ENCODE measurements at regions not wholly inside any gene's neighbourhood (a gene's known extent, or its start where the extent isn't known, plus 50 kb on each side); places are given as distances from the start of the nearest gene placed in this dataset.

DNA sequence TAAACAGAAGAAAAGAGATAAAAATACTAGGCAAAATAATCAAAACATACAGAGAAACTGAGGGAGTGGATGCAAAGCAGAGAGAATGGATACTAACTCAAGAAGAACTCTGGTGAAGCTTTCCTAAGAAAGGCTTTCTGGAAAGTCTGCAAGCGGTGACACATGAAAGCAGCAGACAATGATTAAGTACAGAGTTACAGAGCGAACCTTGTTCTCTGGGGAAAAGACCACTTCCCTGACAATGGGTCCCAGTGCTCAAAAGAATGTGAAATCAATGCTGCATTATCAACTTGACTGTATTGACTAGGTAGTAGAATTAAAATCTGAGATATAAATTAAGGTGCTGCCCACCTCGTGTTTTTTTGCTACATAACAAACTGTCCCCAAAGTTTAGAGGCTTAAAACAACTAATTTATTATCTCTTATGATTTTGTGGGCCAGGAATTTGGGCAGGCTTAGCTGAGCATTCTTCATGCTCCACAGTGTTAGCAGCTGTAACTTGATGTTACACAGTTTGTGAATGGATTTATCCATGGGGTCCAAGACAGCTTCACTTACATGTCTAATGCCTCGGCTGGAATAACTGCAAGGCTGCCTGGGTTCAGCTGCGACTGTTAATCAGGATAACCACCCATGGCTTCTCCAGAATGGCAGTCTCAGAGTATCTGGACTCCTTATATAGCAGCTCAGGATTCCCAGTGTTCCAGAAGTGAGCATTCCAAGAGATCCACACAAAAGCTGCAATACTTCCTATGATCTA, 106.9 kb upstream of the INPP4B start:
- TF ChIP-seq, protein P1, sequence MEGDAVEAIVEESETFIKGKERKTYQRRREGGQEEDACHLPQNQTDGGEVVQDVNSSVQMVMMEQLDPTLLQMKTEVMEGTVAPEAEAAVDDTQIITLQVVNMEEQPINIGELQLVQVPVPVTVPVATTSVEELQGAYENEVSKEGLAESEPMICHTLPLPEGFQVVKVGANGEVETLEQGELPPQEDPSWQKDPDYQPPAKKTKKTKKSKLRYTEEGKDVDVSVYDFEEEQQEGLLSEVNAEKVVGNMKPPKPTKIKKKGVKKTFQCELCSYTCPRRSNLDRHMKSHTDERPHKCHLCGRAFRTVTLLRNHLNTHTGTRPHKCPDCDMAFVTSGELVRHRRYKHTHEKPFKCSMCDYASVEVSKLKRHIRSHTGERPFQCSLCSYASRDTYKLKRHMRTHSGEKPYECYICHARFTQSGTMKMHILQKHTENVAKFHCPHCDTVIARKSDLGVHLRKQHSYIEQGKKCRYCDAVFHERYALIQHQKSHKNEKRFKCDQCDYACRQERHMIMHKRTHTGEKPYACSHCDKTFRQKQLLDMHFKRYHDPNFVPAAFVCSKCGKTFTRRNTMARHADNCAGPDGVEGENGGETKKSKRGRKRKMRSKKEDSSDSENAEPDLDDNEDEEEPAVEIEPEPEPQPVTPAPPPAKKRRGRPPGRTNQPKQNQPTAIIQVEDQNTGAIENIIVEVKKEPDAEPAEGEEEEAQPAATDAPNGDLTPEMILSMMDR (IDR thresholded peaks at IDR 0.05; ENCODE audit: borderline replicate concordance, extremely low read depth, insufficient read depth), result no peak
- DNase-seq (peak in 1 of 5 donors; percentile 15), FAIRE-seq (no peak)
- no peaks in the 10 kb centered on the region for H3K4me1 ChIP-seq (ENCODE audit: control insufficient read depth in 2 of 3, insufficient read depth in 2 of 3, low read depth in 1 of 3, low read length in 3 of 3)
- intact Hi-C loops (cut with DNase I), result no loop called here
- H3K36me3 ChIP-seq (ENCODE audit: control insufficient read depth in 2 of 3, insufficient read depth in 3 of 3, low read length in 3 of 3), result no peaks in the 10 kb centered on the region
- no peak overlapping the region for H3K27ac ChIP-seq (ENCODE audit: low read depth in 2 of 2, low read length in 2 of 2)
- no peaks in the 10 kb centered on the region for H3K27me3 ChIP-seq (ENCODE audit: control insufficient read depth, insufficient read depth, low read length)
- no peak overlapping the region for H3K4me3 ChIP-seq (ENCODE audit: low read length in 3 of 3)
- H3K9me3 ChIP-seq (ENCODE audit: control insufficient read depth in 2 of 3, insufficient read depth in 1 of 3, low read length in 3 of 3), result no peaks in the 10 kb centered on the region
- H3K9ac ChIP-seq (ENCODE audit: low read length in 3 of 3), result no peak overlapping the region

GRCh38 chr4:142954415-142954814, 108.3 kb upstream of the INPP4B start:
- DNase-seq, result no peak
- Histone ChIP-seq H3K36me3 (ENCODE audit: control insufficient read depth in 2 of 3, insufficient read depth in 3 of 3, low read length in 3 of 3) (no peaks in the 10 kb centered on the region), H3K4me1 (ENCODE audit: control insufficient read depth in 2 of 3, insufficient read depth in 2 of 3, low read depth in 1 of 3, low read length in 3 of 3) (no peaks in the 10 kb centered on the region), H3K9me3 (ENCODE audit: control insufficient read depth in 2 of 3, insufficient read depth in 1 of 3, low read length in 3 of 3) (no peaks in the 10 kb centered on the region), H3K9ac (ENCODE audit: low read length in 3 of 3) (no peak overlapping the region), H3K4me3 (ENCODE audit: low read length in 3 of 3) (no peak overlapping the region), H3K27ac (ENCODE audit: low read depth in 2 of 2, low read length in 2 of 2) (no peak overlapping the region), H3K27me3 (ENCODE audit: control insufficient read depth, insufficient read depth, low read length) (no peaks in the 10 kb centered on the region)
- FAIRE-seq, result no peak
- intact Hi-C loops (cut with DNase I), result no loop called here
- TF ChIP-seq, protein P1 (IDR thresholded peaks at IDR 0.05; ENCODE audit: borderline replicate concordance, extremely low read depth, insufficient read depth), result no peak

DNA sequence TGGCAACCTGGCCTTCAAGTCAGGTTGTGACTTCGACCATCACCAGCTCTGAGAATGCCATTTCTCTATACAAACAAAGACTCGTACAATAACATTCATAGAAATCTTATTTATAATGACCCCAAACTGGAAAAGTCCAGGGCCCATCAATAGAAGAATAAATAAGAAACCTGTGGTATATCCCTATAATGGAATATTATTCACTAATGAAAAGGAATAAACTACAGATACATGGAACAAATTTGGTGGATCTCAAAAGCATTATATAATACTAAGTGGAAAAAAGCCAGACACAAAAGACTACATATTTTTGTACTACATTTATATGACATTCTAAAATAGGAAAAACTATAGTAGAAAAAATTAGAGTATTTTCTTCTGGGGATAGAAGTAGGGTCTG, 109.4 kb upstream of the INPP4B start:
- Histone ChIP-seq H3K27ac (ENCODE audit: low read depth in 2 of 2, low read length in 2 of 2) (no peak overlapping the region), H3K27me3 (ENCODE audit: control insufficient read depth, insufficient read depth, low read length) (no peaks in the 10 kb centered on the region), H3K4me3 (ENCODE audit: low read length in 3 of 3) (no peak overlapping the region), H3K9me3 (ENCODE audit: control insufficient read depth in 2 of 3, insufficient read depth in 1 of 3, low read length in 3 of 3) (no peaks in the 10 kb centered on the region), H3K36me3 (ENCODE audit: control insufficient read depth in 2 of 3, insufficient read depth in 3 of 3, low read length in 3 of 3) (no peaks in the 10 kb centered on the region), H3K9ac (ENCODE audit: low read length in 3 of 3) (no peak overlapping the region), H3K4me1 (ENCODE audit: control insufficient read depth in 2 of 3, insufficient read depth in 2 of 3, low read depth in 1 of 3, low read length in 3 of 3) (no peaks in the 10 kb centered on the region)
- no peak for FAIRE-seq
- DNase-seq, result no peak
- TF ChIP-seq, protein P1 (IDR thresholded peaks at IDR 0.05; ENCODE audit: borderline replicate concordance, extremely low read depth, insufficient read depth), result no peak
- intact Hi-C loops (cut with DNase I), result no loop called here

Data from kidney (tissue), 13 donors.